GM12873 (cell line): ENCODE measurements at regions not wholly inside any gene's neighbourhood (a gene's known extent, or its start where the extent isn't known, plus 50 kb on each side); places are given as distances from the start of the nearest gene placed in this dataset.

ENCODE experiments used
- TF ChIP-seq, protein P1 (sequence below): IDR thresholded peaks from 2 replicates; pipeline ENCODE4 v1.5.1; 2012; ENCODE audit warnings: low read depth, mild to moderate bottlenecking, moderate library complexity, low read length, control low read depth; ENCODE audit not compliant: insufficient read depth; ENCODE audit errors: missing control alignments

DNA sequence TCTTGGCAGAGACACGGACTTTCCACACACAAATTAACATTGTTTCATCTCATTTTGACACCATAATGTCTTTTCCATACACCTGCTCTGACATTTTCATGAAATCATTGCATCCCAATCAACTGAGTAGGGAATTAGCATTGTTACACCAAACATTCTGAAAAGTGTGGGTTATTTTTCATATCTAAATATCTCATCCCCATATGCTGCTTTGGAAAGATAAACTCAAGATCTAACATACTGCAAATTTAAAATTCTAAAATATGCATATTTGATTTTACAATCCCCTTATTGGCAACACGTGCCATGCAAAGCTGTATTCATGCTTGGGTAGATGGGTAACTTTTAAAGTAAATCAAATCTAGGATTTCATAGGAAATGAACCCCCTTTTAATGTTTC, 242.9 kb downstream of the ZNF516 start:
- TF ChIP-seq, protein P1, sequence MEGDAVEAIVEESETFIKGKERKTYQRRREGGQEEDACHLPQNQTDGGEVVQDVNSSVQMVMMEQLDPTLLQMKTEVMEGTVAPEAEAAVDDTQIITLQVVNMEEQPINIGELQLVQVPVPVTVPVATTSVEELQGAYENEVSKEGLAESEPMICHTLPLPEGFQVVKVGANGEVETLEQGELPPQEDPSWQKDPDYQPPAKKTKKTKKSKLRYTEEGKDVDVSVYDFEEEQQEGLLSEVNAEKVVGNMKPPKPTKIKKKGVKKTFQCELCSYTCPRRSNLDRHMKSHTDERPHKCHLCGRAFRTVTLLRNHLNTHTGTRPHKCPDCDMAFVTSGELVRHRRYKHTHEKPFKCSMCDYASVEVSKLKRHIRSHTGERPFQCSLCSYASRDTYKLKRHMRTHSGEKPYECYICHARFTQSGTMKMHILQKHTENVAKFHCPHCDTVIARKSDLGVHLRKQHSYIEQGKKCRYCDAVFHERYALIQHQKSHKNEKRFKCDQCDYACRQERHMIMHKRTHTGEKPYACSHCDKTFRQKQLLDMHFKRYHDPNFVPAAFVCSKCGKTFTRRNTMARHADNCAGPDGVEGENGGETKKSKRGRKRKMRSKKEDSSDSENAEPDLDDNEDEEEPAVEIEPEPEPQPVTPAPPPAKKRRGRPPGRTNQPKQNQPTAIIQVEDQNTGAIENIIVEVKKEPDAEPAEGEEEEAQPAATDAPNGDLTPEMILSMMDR = no peak

DNA sequence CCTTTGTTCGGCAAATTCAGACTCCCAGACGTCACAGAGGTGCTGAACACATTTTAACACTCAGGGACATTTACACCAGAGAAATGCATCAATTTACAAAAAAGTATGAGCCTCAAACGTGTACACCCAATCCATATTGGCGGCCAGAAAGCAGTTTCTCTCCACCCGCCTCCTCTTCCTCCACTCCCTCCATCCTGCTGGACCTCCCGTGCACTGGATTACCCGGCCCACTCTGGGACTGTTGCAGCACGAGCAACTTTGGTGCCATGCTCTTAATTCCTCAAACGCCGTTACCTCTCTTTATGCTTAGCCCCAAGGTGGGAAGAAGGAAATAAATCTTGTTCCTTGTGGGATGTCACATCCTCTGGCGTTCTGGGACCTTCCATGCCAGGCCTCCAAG, 243.4 kb downstream of the ZNF516 start:
- TF ChIP-seq, protein P1 = no peak

DNA sequence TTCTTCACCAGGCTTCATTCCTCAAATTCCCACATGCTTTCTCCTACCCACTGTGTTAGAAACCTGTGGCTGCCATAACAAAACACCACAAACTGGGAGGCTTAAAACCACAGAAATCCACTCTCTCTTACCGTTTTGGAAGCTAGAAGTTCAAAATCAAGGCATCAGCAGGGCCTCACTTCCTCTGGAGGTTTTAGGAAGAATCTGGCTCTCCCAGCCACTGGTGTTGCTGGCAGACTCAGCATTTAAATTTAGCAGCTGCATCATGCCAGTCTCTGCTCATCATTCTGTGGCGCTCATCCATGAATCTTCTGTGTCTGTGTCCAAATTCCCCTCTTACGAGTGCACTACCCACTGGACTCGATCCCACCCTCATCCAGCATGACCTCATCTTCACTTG, 248.5 kb downstream of the ZNF516 start:
- TF ChIP-seq, protein P1 = no peak

DNA sequence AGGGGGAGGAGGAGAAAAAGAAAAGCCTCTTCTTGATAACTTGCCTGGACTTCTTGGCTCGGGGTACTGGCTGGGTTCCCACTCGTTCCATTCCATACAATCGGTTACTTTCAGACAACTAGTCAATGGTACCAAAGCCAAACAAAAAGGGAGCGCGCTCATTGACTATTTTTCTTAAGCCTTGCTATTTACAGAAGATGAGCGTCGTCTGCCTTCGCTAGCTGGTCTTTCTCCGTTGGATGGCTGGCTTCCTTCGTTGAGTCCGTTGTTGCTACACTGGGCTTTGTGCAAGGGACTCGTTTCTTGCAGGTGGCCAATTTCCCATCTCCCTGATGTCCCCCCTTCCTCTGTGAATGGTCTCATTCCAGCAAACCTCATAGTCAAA, 260.4 kb downstream of the ZNF516 start:
- TF ChIP-seq, protein P1 = no peak

DNA sequence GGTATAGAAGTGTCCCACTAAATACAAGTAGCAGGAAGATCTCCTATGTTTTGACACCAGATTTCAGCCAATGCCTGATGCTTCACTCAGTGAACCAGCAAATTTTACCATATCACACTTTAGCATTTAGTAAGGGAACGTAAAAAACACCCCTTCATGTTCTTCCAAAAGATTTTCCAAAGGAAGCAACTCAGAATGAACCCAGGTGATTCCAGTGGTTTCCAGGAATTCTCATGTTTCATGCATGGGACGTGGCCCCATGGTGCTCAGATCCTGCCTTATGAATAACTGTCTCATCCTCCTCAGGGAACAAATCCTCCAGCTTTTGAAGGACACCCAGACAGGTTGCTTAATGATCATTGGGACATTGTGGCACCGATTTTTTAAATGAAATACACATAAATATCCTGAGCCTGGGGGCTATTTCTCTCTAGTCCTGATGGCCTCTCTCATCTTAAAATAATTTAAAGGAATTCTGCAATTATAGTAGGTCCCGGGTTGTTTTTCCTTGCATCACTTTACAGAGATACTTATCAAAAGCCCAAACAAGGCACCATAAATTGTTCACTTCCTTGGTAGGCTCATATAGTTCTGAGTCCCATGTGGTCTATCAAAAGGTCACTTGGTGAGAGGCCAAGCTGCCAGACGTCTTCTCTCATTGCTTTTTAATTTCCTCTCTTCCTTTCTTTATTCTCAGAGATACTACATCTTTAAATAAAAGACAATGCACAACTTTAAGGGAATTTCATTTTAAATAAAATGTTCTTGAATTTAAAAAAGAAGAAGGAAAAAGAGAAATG, 261.0 kb downstream of the ZNF516 start:
- TF ChIP-seq, protein P1 = no peak

DNA sequence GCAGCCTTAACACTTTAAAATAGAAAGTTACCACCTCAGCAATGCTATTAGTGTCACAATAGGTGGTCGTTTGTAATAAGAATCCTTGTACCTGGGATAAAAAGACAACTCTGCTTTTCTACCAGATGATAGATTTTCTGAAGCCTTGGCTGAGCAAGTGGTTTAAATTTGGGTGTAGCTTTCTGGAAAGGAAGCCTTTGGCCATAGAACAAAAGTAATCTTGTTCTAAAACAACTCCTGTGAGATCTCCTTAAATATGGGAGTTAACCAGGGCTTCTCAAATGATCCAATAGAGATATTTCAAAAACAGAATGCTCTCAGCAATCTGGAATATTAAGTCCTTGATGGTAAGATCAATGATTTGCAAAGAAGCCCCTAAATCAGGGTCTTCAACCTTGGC, 261.6 kb downstream of the ZNF516 start:
- TF ChIP-seq, protein P1 = no peak

DNA sequence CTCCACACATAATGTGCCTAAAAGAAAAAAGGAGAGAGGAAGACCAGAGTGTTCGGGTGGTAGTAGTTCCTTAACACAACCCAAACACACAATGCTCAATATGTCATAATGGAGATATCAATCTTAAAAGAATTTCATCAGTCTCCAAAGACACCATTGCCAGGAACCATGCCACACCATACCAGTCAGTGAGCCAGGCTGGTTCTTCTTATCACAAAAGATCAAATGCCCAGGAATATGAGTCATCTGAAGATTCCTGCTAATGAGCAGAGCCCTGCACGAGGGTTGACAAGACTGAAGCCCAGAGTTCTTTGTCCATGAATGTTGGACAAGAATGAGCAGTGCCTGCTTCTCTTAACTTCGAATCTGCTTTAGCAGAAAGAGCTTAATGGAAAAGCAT, 262.3 kb downstream of the ZNF516 start:
- TF ChIP-seq, protein P1 = no peak
